Keratinocyte (primary cell): ENCODE measurements at regions not wholly inside any gene's neighbourhood (a gene's known extent, or its start where the extent isn't known, plus 50 kb on each side); places are given as distances from the start of the nearest gene placed in this dataset.

ENCODE experiments used
- CTCF ChIP-seq, 3 experiments: IDR thresholded peaks in 1 of 3; conservative IDR thresholded peaks in 1 of 3; optimal IDR thresholded peaks in 1 of 3; 2 replicates in 2 of 3; 3 replicates in 1 of 3; pipeline versions ENCODE3 to v1.5.1; 2011; ENCODE audit warnings: low read length in 3 of 3, mild to moderate bottlenecking in 3 of 3, moderate library complexity in 2 of 3, control low read depth in 1 of 3, inconsistent platforms in 1 of 3; ENCODE audit not compliant: insufficient read depth in 2 of 3; ENCODE audit errors: extremely low read depth in 1 of 3
- EZH2 ChIP-seq: IDR thresholded peaks from one replicate; pipeline ENCODE4 v1.6.1; 2012; ENCODE audit warnings: inconsistent platforms, mild to moderate bottlenecking, low read length, moderate library complexity

GRCh38 chr2:58756336-58756735, 515.2 kb upstream of the FANCL start:
- no peak for TF ChIP-seq EZH2
- no peak for TF ChIP-seq CTCF (optimal IDR thresholded peaks at IDR 0.05 in 1 of 3, IDR thresholded peaks at IDR 0.05 in 1 of 3, conservative IDR thresholded peaks at IDR 0.05 in 1 of 3; ENCODE audit: extremely low read depth in 1 of 3, insufficient read depth in 2 of 3, low read length in 3 of 3)
